ENCODE measurements at regions not wholly inside any gene's neighbourhood (a gene's known extent, or its start where the extent isn't known, plus 50 kb on each side); places are given as distances from the start of the nearest gene placed in this dataset.

GRCh38 chrX:4935846-4936245 lies 1222.4 kb upstream of the PRKX start:
- CTCF ChIA-PET: no interaction called here
- BruUV-seq (replicated peaks): no TSS peak
- intact Hi-C loops (cut with micrococcal nuclease; ENCODE audit: unreplicated experiment): no loop called here

GRCh38 chrX:4935401-4935800 lies 1222.0 kb upstream of the PRKX start:
- Mint-ChIP-seq H3K36me3 (ENCODE audit: insufficient read depth, unreplicated experiment) (no peaks in the 10 kb centered on the region), H3K4me1 (ENCODE audit: low read depth, unreplicated experiment) (no peaks in the 10 kb centered on the region), H3K4me3 (ENCODE audit: unreplicated experiment) (no peak overlapping the region), H3K27me3 (ENCODE audit: insufficient read depth, unreplicated experiment) (no peaks in the 10 kb centered on the region), H3K9me3 (ENCODE audit: unreplicated experiment) (no peaks in the 10 kb centered on the region), H3K27ac (ENCODE audit: unreplicated experiment) (no peak overlapping the region)
- no peak overlapping the region for H3K4me3 ChIP-seq (ENCODE audit: low read depth, low read length)
- CTCF ChIA-PET: no interaction called here
- H3K4me1 ChIP-seq: no peaks in the 10 kb centered on the region
- no peaks in the 10 kb centered on the region for H3K9me3 ChIP-seq
- intact Hi-C loops (cut with micrococcal nuclease; ENCODE audit: unreplicated experiment): no loop called here
- no peaks in the 10 kb centered on the region for H3K36me3 ChIP-seq (ENCODE audit: control insufficient read depth, insufficient read depth, low read length)
- no TSS peak for BruUV-seq (replicated peaks)
- POLR2A ChIA-PET: no interaction called here
- DNase-seq: no peak
- no peaks in the 10 kb centered on the region for H3K27me3 ChIP-seq (replicated peaks; ENCODE audit: control insufficient read depth, insufficient read depth, low read length)
- TF ChIP-seq, protein P1, sequence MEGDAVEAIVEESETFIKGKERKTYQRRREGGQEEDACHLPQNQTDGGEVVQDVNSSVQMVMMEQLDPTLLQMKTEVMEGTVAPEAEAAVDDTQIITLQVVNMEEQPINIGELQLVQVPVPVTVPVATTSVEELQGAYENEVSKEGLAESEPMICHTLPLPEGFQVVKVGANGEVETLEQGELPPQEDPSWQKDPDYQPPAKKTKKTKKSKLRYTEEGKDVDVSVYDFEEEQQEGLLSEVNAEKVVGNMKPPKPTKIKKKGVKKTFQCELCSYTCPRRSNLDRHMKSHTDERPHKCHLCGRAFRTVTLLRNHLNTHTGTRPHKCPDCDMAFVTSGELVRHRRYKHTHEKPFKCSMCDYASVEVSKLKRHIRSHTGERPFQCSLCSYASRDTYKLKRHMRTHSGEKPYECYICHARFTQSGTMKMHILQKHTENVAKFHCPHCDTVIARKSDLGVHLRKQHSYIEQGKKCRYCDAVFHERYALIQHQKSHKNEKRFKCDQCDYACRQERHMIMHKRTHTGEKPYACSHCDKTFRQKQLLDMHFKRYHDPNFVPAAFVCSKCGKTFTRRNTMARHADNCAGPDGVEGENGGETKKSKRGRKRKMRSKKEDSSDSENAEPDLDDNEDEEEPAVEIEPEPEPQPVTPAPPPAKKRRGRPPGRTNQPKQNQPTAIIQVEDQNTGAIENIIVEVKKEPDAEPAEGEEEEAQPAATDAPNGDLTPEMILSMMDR (IDR thresholded peaks at IDR 0.05; ENCODE audit: insufficient read depth in 1 of 2, low read depth in 1 of 2, low read length in 1 of 2, severe bottlenecking in 1 of 2, unreplicated experiment in 1 of 2): no peak

More at GRCh38 chrX:4935846-4936245, 1222.4 kb upstream of the PRKX start:
- Histone ChIP-seq H3K9me3 (no peaks in the 10 kb centered on the region), H3K4me1 (no peaks in the 10 kb centered on the region), H3K27me3 (replicated peaks; ENCODE audit: control insufficient read depth, insufficient read depth, low read length) (no peaks in the 10 kb centered on the region), H3K36me3 (ENCODE audit: control insufficient read depth, insufficient read depth, low read length) (no peaks in the 10 kb centered on the region), H3K4me3 (ENCODE audit: low read depth, low read length) (no peak overlapping the region)
- DNase-seq: no peak
- no peaks in the 10 kb centered on the region for H3K9me3 Mint-ChIP-seq (ENCODE audit: unreplicated experiment)
- H3K27ac Mint-ChIP-seq (ENCODE audit: unreplicated experiment): no peak overlapping the region
- H3K27me3 Mint-ChIP-seq (ENCODE audit: insufficient read depth, unreplicated experiment): no peaks in the 10 kb centered on the region
- H3K4me3 Mint-ChIP-seq (ENCODE audit: unreplicated experiment): no peak overlapping the region
- H3K36me3 Mint-ChIP-seq (ENCODE audit: insufficient read depth, unreplicated experiment): no peaks in the 10 kb centered on the region
- TF ChIP-seq, protein P1 (IDR thresholded peaks at IDR 0.05; ENCODE audit: insufficient read depth in 1 of 2, low read depth in 1 of 2, low read length in 1 of 2, severe bottlenecking in 1 of 2, unreplicated experiment in 1 of 2): no peak
- POLR2A ChIA-PET: no interaction called here
- no peaks in the 10 kb centered on the region for H3K4me1 Mint-ChIP-seq (ENCODE audit: low read depth, unreplicated experiment)

GRCh38 chrX:4932790-4933189 lies 1219.3 kb upstream of the PRKX start:
- no peak for DNase-seq
- BruUV-seq (replicated peaks): no TSS peak
- H3K4me1 Mint-ChIP-seq (ENCODE audit: low read depth, unreplicated experiment): no peaks in the 10 kb centered on the region

More at GRCh38 chrX:4932790-4933189, 1219.3 kb upstream of the PRKX start:
- Mint-ChIP-seq H3K27me3 (ENCODE audit: insufficient read depth, unreplicated experiment) (no peaks in the 10 kb centered on the region), H3K27ac (ENCODE audit: unreplicated experiment) (no peak overlapping the region), H3K9me3 (ENCODE audit: unreplicated experiment) (no peaks in the 10 kb centered on the region), H3K36me3 (ENCODE audit: insufficient read depth, unreplicated experiment) (no peaks in the 10 kb centered on the region), H3K4me3 (ENCODE audit: unreplicated experiment) (no peak overlapping the region)
- ChIA-PET POLR2A (no interaction called here), CTCF (no interaction called here)
- intact Hi-C loops (cut with micrococcal nuclease; ENCODE audit: unreplicated experiment): no loop called here
- Histone ChIP-seq H3K36me3 (ENCODE audit: control insufficient read depth, insufficient read depth, low read length) (no peaks in the 10 kb centered on the region), H3K27me3 (replicated peaks; ENCODE audit: control insufficient read depth, insufficient read depth, low read length) (no peaks in the 10 kb centered on the region), H3K4me1 (no peaks in the 10 kb centered on the region), H3K4me3 (ENCODE audit: low read depth, low read length) (no peak overlapping the region), H3K9me3 (no peaks in the 10 kb centered on the region)
- TF ChIP-seq, protein P1 (IDR thresholded peaks at IDR 0.05; ENCODE audit: insufficient read depth in 1 of 2, low read depth in 1 of 2, low read length in 1 of 2, severe bottlenecking in 1 of 2, unreplicated experiment in 1 of 2): no peak
